ENCODE measurements at regions not wholly inside any gene's neighbourhood (a gene's known extent, or its start where the extent isn't known, plus 50 kb on each side); places are given as distances from the start of the nearest gene placed in this dataset.
A peak's percentile ranks its signal among the peaks of the same experiment; 100 is the strongest.

DNA sequence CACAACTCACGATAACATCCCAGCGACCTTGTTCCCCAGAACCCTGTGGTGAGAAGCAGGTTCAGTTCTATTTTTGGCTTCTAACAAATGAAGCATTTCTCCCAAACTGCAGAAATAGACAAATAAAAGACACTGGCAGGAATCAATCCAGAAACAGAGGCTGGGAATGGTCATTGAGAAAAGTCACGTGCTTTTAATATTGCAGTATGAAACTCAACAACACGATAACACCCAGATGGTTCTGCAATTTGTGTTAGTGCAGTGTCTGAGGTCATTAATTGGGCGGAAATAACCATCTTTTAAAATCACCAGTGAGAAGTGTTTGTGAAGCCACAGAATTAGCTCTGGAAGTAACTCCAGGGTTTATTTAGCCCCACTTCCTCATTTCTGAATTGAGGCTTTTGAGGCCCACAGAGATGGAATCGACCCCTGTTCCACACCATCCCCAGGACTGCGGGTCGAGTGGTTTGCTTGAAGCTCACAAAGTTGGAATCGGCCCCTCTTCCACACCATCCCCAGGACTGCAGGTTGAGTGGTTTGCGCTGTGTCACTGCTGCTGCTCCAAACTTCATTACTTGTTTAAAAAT lies 164.7 kb upstream of the IRX4 start:
- H3K9me3 Mint-ChIP-seq (ENCODE audit: unreplicated experiment) = peaks cover 8% of the 10 kb centered on the region
- peaks cover 6% of the 10 kb centered on the region for H3K27me3 Mint-ChIP-seq (ENCODE audit: unreplicated experiment)
- H3K36me3 Mint-ChIP-seq (ENCODE audit: unreplicated experiment) = no peaks in the 10 kb centered on the region
- H3K4me3 Mint-ChIP-seq (ENCODE audit: unreplicated experiment) = no peak overlapping the region
- no peak for DNase-seq (ENCODE audit: extremely low spot score, unreplicated experiment)
- no peaks in the 10 kb centered on the region for H3K4me1 Mint-ChIP-seq (ENCODE audit: unreplicated experiment)
- TF ChIP-seq CTCF (IDR thresholded peaks at IDR 0.05) = no peak
- no peak overlapping the region for H3K27ac Mint-ChIP-seq (ENCODE audit: unreplicated experiment)

DNA sequence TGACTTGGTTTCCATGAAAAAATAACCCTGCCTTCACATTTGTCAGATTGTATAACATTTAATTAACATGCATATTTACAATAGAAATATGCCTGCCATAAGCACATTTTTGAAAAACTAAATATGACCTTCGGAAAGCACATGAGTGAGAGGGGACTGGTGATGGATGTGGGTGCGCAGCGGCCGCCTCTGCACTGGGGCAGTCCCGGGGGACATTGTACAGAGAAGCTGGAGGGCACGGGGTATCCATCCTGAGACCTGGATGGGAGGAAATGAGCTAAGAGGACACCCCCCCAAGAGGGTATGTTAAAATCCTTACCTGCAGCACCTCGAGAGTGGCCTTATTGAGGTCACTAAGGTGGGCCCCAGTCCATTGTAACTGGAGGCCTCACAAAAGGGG lies 161.3 kb upstream of the IRX4 start:
- Mint-ChIP-seq H3K4me1 (ENCODE audit: unreplicated experiment) (no peaks in the 10 kb centered on the region), H3K27me3 (ENCODE audit: unreplicated experiment) (peaks cover 9% of the 10 kb centered on the region), H3K27ac (ENCODE audit: unreplicated experiment) (no peak overlapping the region), H3K36me3 (ENCODE audit: unreplicated experiment) (no peaks in the 10 kb centered on the region), H3K4me3 (ENCODE audit: unreplicated experiment) (no peak overlapping the region), H3K9me3 (ENCODE audit: unreplicated experiment) (peaks cover 8% of the 10 kb centered on the region)
- DNase-seq (ENCODE audit: extremely low spot score, unreplicated experiment) = no peak
- TF ChIP-seq CTCF (IDR thresholded peaks at IDR 0.05) = no peak

DNA sequence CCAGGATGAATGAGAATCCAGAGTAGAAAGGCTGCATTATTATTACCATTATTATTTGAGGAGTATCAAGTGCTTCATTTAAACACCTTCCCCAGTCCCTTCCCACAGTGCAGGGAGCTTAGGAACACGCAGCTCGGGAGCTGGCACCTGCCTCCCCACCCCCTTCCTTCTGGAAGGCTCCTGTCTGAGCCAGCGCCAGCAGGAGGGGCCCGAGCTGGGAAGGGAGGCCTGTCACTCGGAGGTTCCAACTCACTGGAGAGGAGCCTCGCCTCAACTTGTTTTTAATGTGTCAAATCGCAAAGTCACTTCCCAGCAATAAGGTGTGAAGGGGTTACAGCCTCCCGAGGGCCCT lies 156.4 kb upstream of the IRX4 start:
- TF ChIP-seq CTCF (IDR thresholded peaks at IDR 0.05) = no peak
- peaks cover 15% of the 10 kb centered on the region for H3K27me3 Mint-ChIP-seq (ENCODE audit: unreplicated experiment)
- no peak overlapping the region for H3K27ac Mint-ChIP-seq (ENCODE audit: unreplicated experiment)
- no peaks in the 10 kb centered on the region for H3K4me1 Mint-ChIP-seq (ENCODE audit: unreplicated experiment)
- H3K9me3 Mint-ChIP-seq (ENCODE audit: unreplicated experiment) = no peaks in the 10 kb centered on the region
- DNase-seq (ENCODE audit: extremely low spot score, unreplicated experiment) = no peak
- H3K36me3 Mint-ChIP-seq (ENCODE audit: unreplicated experiment) = no peaks in the 10 kb centered on the region
- H3K4me3 Mint-ChIP-seq (ENCODE audit: unreplicated experiment) = no peak overlapping the region

DNA sequence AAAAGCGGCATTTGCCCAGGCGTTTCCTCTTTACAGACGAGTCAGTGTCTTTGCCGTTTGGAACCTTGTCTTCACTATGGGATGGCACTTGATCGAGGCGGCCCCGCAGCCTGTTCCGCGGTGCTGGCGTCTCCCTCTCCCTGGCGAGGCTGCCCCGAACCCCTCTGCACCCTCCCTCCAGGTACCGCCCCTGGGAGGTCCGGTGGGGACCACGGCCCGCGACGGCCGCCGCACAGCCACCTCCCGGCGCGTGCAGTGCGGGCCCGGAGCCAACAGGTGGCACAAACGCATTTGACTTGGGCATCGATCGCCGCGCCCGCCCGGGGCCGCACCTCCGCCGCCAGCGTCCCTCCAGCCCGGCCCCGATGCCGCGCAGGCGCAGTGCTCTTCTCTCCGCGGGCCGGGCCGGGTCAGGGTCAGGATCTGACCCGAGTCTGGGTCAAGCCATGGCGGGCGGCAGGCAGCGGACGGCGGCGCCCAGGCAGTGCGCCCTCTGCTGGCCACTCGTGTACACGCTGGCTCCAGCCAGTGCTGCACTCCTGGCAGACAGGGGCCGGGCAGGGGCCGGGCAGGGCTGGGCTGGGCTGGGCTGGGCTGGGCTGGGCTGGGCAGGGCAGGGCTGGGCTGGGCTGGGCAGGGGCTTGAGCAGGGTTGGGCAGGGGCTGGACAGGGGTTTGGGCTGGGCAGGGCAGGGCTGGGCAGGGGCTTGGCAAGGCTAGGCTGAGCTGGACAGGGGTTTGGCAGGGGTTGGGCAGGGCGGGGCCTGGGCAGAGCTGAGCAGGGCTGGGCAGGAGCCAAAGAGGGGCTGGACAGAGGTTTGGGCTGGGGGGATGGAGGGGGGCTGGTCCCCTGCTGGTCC lies 155.8 kb upstream of the IRX4 start:
- Mint-ChIP-seq H3K27me3 (ENCODE audit: unreplicated experiment) (peaks cover 17% of the 10 kb centered on the region), H3K27ac (ENCODE audit: unreplicated experiment) (no peak overlapping the region), H3K36me3 (ENCODE audit: unreplicated experiment) (no peaks in the 10 kb centered on the region), H3K4me1 (ENCODE audit: unreplicated experiment) (no peaks in the 10 kb centered on the region), H3K4me3 (ENCODE audit: unreplicated experiment) (peak overlapping the region; percentile 60), H3K9me3 (ENCODE audit: unreplicated experiment) (no peaks in the 10 kb centered on the region)
- peak; percentile 82 for TF ChIP-seq CTCF (IDR thresholded peaks at IDR 0.05)
- DNase-seq (ENCODE audit: extremely low spot score, unreplicated experiment) = peak; percentile 89

DNA sequence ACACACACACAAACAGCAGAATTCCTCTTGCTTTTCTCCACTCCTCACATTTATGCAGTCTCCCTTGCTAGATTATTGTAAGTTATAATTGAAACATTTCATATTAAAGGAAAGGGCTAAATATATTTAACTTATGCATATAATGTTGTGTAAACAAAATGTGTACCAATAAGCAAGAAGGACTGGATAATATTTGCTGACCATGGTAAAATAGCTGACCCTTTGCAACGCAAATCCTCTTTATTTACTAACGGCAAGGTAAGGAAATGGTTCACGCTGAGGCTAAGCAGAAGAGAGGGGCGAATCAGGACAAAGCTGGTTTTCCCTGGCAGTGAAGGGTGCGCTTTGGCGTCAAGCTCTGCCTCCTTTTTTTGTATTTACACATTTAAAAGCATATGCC lies 154.2 kb upstream of the IRX4 start:
- no peak for DNase-seq (ENCODE audit: extremely low spot score, unreplicated experiment)
- Mint-ChIP-seq H3K36me3 (ENCODE audit: unreplicated experiment) (no peaks in the 10 kb centered on the region), H3K27ac (ENCODE audit: unreplicated experiment) (no peak overlapping the region), H3K4me1 (ENCODE audit: unreplicated experiment) (no peaks in the 10 kb centered on the region), H3K4me3 (ENCODE audit: unreplicated experiment) (no peak overlapping the region), H3K27me3 (ENCODE audit: unreplicated experiment) (peaks cover 21% of the 10 kb centered on the region), H3K9me3 (ENCODE audit: unreplicated experiment) (peaks cover 11% of the 10 kb centered on the region)
- TF ChIP-seq CTCF (IDR thresholded peaks at IDR 0.05) = no peak
